ENCODE measurements at regions not wholly inside any gene's neighbourhood (a gene's known extent, or its start where the extent isn't known, plus 50 kb on each side); places are given as distances from the start of the nearest gene placed in this dataset.

GRCh38 chr11:122453586-122453985 lies 201.9 kb upstream of the UBASH3B start:
- FAIRE-seq, result no peak
- TF ChIP-seq CTCF (optimal IDR thresholded peaks at IDR 0.05 in 1 of 3, IDR thresholded peaks at IDR 0.05 in 1 of 3, conservative IDR thresholded peaks at IDR 0.05 in 1 of 3; ENCODE audit: extremely low read depth in 1 of 3, insufficient read depth in 2 of 3, low read length in 3 of 3), result no peak
- no peak for TF ChIP-seq EZH2 (IDR thresholded peaks at IDR 0.05; ENCODE audit: low read length)
- Histone ChIP-seq H3K9me3 (ENCODE audit: control insufficient read depth, low read depth, low read length) (no peaks in the 10 kb centered on the region), H3K4me1 (ENCODE audit: control insufficient read depth, extremely low read depth, insufficient read depth, low read length) (no peaks in the 10 kb centered on the region), H4K20me1 (ENCODE audit: control insufficient read depth, extremely low read depth, insufficient read depth, low read length) (no peaks in the 10 kb centered on the region), H3K27me3 (ENCODE audit: control insufficient read depth, extremely low read depth, insufficient read depth, low read length) (peaks cover 3% of the 10 kb centered on the region), H3K9me1 (ENCODE audit: control insufficient read depth, extremely low read depth, insufficient read depth, low read length) (no peaks in the 10 kb centered on the region), H3K4me2 (ENCODE audit: control insufficient read depth, extremely low read depth, insufficient read depth, low read depth, low read length) (no peak overlapping the region), H3K9ac (ENCODE audit: control insufficient read depth, extremely low read depth, insufficient read depth, low read length) (no peak overlapping the region), H3K79me2 (ENCODE audit: control insufficient read depth, insufficient read depth, low read length) (no peaks in the 10 kb centered on the region), H3K4me3 (ENCODE audit: control insufficient read depth in 2 of 3, extremely low read depth in 1 of 3, insufficient read depth in 2 of 3, low read depth in 1 of 3, low read length in 3 of 3) (no peak overlapping the region), H3K36me3 (ENCODE audit: control insufficient read depth in 2 of 2, extremely low read depth in 1 of 2, insufficient read depth in 2 of 2, low read length in 2 of 2) (no peaks in the 10 kb centered on the region), H3K27ac (ENCODE audit: control insufficient read depth, insufficient read depth, low read length) (no peak overlapping the region), H2AFZ (ENCODE audit: control insufficient read depth, low read length) (no peak overlapping the region)
- no peak for DNase-seq (ENCODE audit: low read depth, low spot score)
- dilution Hi-C loops (cut with MboI; ENCODE audit: extremely low pct_ligation_motif_present, low sequenced_read_pairs), result no loop called here

- TF ChIP-seq CTCF (optimal IDR thresholded peaks at IDR 0.05 in 1 of 3, IDR thresholded peaks at IDR 0.05 in 1 of 3, conservative IDR thresholded peaks at IDR 0.05 in 1 of 3; ENCODE audit: extremely low read depth in 1 of 3, insufficient read depth in 2 of 3, low read length in 3 of 3) (no peak), EZH2 (IDR thresholded peaks at IDR 0.05; ENCODE audit: low read length) (no peak)
- no peak overlapping the region for H3K27ac ChIP-seq (ENCODE audit: control insufficient read depth, insufficient read depth, low read length)
- H3K79me2 ChIP-seq (ENCODE audit: control insufficient read depth, insufficient read depth, low read length), result no peaks in the 10 kb centered on the region
- no peaks in the 10 kb centered on the region for H3K9me3 ChIP-seq (ENCODE audit: control insufficient read depth, low read depth, low read length)
- no peaks in the 10 kb centered on the region for H3K36me3 ChIP-seq (ENCODE audit: control insufficient read depth in 2 of 2, extremely low read depth in 1 of 2, insufficient read depth in 2 of 2, low read length in 2 of 2)
- no peaks in the 10 kb centered on the region for H3K4me1 ChIP-seq (ENCODE audit: control insufficient read depth, extremely low read depth, insufficient read depth, low read length)
- H3K4me3 ChIP-seq (ENCODE audit: control insufficient read depth in 2 of 3, extremely low read depth in 1 of 3, insufficient read depth in 2 of 3, low read depth in 1 of 3, low read length in 3 of 3), result no peak overlapping the region
- DNase-seq (ENCODE audit: low read depth, low spot score) (no peak), FAIRE-seq (no peak)
- H3K27me3 ChIP-seq (ENCODE audit: control insufficient read depth, extremely low read depth, insufficient read depth, low read length), result peaks cover 3% of the 10 kb centered on the region
- H4K20me1 ChIP-seq (ENCODE audit: control insufficient read depth, extremely low read depth, insufficient read depth, low read length), result no peaks in the 10 kb centered on the region
- H3K4me2 ChIP-seq (ENCODE audit: control insufficient read depth, extremely low read depth, insufficient read depth, low read depth, low read length), result no peak overlapping the region
- no peak overlapping the region for H2AFZ ChIP-seq (ENCODE audit: control insufficient read depth, low read length)
- no peak overlapping the region for H3K9ac ChIP-seq (ENCODE audit: control insufficient read depth, extremely low read depth, insufficient read depth, low read length)
- dilution Hi-C loops (cut with MboI; ENCODE audit: extremely low pct_ligation_motif_present, low sequenced_read_pairs), result no loop called here
- no peaks in the 10 kb centered on the region for H3K9me1 ChIP-seq (ENCODE audit: control insufficient read depth, extremely low read depth, insufficient read depth, low read length)
These were observed 203.6 kb upstream of the UBASH3B start for GRCh38 chr11:122451911-122452310.
